Islet of Langerhans (tissue), 1 donor: ENCODE measurements at regions not wholly inside any gene's neighbourhood (a gene's known extent, or its start where the extent isn't known, plus 50 kb on each side); places are given as distances from the start of the nearest gene placed in this dataset.

Source experiments
- FAIRE-seq: peaks from one replicate; lab custom pipeline; 2011; peaks lifted over from hg19 to GRCh38; lab: Jason Lieb, UNC

DNA sequence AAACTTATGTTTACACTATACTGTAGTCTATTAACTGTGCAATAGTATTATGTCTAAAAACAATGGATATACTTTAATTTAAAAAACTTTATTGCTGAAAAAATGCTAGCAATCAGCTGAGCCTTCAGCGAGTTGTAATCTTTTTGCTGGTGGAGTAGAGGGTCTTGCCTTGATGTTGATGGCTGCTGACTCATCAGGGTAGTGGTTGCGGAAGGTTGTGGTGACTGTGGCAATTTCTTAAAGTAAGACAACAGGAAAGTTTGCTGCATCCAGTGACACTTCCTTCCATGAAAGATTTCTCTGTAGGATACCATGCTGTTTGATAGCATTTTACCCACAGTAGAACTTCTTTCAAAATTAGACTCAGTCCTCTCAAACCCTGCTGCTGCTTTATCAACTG, 234.7 kb upstream of the CSF3R start:
- no peak for FAIRE-seq

DNA sequence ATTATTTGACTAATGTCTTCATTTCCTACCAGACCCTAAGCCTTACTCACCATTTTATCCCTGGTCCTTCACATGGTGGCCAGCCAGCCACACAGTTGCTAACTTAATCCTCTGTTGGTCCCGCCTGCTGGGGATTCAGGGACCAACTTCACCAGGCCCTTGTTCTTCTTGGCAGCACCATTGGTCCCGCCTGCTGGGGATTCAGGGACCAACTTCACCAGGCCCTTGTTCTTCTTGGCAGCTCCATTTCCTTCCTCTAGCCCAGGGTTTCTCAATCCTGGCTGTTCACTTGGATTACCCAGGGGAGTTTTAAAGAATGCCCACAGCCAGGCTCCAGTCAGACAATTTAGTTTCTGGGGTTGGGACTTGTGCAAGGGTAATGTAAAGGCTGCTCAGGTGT, 233.1 kb upstream of the CSF3R start:
- FAIRE-seq = no peak

- no peak for FAIRE-seq
These were observed 231.6 kb upstream of the CSF3R start for GRCh38 chr1:36714301-36714700.

GRCh38 chr1:36711480-36711879, 228.8 kb upstream of the CSF3R start:
- no peak for FAIRE-seq

DNA sequence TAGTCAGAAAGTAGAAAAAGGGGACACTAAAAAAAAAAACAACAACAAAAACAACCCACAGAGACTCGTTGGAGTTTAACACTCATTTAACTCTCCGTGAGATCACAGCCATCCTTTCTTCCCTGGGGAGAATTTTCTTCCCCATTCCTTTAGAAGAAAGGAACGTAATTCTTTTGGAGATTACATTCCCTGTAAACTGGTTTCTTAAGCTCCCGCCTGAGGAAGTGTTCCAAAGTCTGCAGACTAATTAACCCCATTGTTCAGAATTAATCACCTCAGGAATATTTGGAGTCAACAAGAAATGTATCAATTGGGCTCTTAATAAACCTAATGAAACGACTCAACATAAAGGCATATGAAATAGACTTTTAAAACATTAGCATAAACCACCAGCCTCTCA, 228.2 kb upstream of the CSF3R start:
- FAIRE-seq = no peak

DNA sequence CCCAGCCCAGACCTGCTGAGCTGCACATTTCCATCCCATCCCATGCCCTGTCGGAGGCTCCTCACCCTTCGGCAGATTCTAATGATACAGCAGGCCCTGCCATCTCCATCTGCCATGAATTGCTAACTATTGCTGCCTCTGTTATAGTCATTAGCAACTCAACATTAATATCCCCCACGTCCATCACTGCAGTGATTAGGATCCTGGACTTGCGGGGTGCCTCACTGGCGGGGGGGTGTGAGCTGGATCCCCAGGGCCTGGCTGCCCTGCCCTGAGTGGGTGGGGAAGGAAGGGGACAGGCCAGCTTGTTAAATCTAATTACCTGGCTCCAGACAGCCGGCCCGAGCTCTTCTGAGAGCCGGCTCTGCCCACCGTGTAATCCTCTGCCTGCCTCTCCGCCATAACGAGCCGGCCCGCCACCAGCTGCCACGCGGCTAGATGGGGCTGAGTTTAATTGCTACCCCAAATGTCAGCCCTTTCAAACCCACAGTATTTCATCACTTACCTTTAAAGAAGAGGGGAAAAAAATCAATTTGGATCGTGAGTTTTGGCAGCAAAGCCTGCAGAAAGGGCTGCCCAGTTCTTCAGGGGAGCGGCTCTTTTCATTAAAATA, 227.3 kb upstream of the CSF3R start:
- FAIRE-seq = no peak

GRCh38 chr1:36708587-36708986, 225.9 kb upstream of the CSF3R start:
- no peak for FAIRE-seq

DNA sequence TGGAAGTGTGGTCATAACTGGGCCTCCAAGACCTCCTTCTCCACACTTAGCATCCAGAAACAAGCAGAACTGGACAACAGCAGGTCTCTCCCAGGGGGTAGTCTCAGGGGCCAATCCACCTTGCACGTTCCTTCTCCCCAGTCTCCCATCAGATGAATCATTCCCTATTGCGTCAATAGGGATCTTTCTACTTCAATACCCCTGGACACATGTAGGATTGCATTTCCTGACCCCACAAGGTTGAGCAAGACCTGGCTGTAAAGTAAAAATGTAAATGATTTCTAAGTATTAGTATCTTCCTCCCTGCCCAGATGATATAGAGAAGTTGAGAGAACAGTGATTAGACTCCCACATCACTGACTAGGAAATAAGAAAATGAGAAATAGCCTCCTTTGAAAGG, 224.5 kb upstream of the CSF3R start:
- FAIRE-seq = no peak

GRCh38 chr1:36706416-36706815, 223.7 kb upstream of the CSF3R start:
- no peak for FAIRE-seq

GRCh38 chr1:36705629-36706028, 222.9 kb upstream of the CSF3R start:
- no peak for FAIRE-seq

- FAIRE-seq = no peak
These were observed 221.0 kb upstream of the CSF3R start for GRCh38 chr1:36703526-36704208.

GRCh38 chr1:36702963-36703362, 220.2 kb upstream of the CSF3R start:
- no peak for FAIRE-seq

GRCh38 chr1:36699113-36699911, 216.6 kb upstream of the CSF3R start:
- no peak for FAIRE-seq

DNA sequence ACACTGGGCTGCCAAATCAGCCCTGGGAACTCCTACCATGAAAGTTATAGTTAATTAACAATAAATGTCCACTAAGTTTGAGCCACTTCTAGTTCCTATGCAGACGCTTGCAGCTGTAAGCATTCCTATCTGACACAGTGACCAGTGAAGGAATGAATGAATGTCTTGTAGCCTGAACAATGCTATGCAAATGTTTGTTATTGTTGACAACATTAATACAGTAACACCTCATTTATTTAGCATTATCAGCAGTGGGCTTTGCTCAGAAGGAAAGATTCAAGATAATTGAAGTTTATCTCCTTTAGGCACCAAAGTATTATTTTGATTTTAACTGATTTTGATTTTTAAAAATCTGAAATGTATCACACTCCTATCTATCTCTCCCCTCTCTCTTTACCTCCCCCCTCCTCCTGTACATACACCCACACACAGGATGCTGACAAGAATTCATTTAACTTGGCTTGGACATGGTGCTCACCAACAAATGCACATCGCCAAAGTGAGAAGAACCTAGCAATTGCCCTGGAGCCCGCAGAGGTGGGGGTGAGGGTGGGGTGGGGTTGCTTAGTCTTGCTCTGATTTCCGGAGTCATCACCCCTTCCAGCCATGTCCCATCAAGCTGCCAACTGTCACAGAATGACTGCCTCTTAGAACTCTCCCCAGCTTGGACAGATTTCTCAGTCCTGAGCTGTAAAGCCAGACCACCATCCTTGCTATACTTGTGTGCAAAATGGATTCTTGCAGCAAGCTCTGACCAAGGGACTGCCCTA, 215.3 kb upstream of the CSF3R start:
- FAIRE-seq = no peak

DNA sequence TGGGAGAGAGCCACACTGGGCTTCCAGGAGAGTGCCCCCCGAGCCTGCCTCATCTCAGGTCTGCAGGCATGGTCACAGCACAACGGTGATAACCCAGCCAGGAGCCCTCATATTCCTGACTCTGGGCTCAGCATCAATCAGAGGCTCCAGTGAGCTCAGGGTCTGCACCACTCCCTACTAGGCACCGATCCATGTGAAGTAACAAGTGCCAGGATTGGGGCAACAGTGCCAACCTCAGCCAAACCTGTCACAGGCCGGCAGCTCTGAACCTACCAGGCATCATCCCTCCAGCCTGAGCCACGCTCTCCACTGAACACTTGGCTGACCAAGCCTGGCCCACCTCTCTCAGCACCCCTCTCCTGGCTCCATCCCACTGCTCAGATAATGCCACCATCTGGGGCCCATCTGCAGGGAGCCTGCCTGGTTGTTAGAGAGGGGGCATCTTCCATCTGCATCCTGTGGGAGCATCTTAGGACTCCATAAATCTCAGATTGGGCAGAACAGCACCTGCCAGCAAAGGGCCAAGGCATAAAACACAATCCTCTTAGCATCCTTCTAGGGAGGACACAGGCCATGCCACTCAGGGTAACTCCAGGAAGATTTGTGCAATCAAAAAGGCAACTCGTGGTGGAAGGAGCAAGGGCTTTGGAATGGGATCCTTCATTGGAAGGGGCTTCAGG, 213.7 kb upstream of the CSF3R start:
- no peak for FAIRE-seq

- FAIRE-seq = no peak
These were observed 210.9 kb upstream of the CSF3R start for GRCh38 chr1:36693603-36694002.

DNA sequence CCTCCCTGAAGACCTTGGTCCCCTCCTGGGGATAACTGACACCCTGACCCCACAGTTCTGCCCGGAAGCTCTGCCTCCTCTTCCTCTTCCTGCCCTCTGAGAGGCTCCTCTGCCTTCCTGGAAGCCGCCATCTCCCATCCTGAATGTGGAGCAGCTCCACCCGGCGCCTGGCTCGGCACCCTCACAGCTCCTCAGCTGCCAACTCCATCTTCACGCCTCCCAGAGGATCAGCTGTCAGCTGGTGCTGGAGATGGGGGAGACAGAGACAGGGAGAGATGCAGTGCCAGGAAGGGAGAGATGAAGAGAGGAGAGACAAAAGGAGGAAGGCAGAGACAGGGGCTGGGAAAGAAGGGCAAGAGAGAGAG, 210.4 kb upstream of the CSF3R start:
- FAIRE-seq = no peak

DNA sequence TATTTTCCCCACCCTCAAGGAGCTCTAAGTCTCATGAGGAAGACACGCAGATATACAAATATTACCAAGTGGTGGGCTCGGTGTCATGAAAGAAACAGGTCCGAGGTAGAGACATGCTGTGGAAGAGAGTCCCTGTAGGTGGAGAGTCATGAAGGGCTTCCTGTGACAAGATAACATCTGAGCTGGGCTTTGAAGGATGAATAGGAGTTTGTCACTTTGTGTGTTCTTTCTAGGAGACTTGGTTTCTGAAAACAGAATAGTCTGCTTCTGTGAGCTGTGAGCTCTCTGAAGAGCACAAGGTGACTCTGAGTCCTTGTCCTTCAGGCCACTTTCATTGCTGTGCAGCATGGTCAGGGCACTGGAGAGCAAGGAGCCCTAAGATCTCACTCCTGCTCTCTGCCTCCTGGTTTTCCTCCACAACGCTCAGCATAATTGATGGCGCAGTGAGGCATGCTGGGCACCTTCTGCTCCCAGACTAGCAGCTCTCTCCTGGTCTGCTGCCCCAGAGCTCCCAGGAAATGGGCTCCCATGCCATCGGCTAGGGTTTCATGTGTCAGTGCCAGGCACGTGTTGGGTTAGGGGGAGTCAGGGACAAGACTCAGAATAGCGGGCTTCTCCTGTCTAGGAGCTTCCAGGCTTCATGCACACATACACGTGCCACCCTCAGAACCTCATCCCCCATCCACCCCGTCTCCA, 209.9 kb upstream of the CSF3R start:
- FAIRE-seq = no peak

- no peak for FAIRE-seq
These were observed 208.7 kb upstream of the CSF3R start for GRCh38 chr1:36691374-36691773.

GRCh38 chr1:36689992-36690391, 207.3 kb upstream of the CSF3R start:
- no peak for FAIRE-seq

DNA sequence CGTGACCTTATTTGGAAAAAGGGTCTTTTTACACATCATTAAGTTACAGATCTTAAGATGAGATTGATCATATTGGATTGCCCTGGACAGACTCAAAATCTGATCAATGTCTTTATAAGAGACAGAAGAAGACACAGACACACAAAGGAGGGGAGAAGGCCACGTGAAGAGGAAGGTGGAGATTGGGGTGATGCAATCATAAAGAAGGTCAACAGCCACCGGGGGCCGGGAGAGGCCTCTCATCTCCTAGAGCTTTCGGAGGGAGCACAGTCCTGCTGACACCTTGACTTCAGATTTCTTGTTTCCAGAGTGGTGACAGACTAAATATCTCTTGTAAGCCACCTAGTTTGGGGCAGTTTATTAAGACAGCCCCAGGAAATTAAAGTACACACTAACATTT, 204.6 kb upstream of the CSF3R start:
- FAIRE-seq = no peak
